RWPE1 (cell line): ENCODE measurements at regions not wholly inside any gene's neighbourhood (a gene's known extent, or its start where the extent isn't known, plus 50 kb on each side); places are given as distances from the start of the nearest gene placed in this dataset.

Source experiments
- CTCF ChIA-PET: fragments of 350-600 bp; sonication (Branson Sonifier 250); formaldehyde crosslinking; extraction: SDS; loops from one replicate; lab custom pipeline; 2021; lab: Yijun Ruan, JAX
- POLR2A ChIA-PET: fragments of 400-600 bp; formaldehyde crosslinking; extraction: SDS; loops from one replicate; lab custom pipeline; 2020; ENCODE audit warnings: antibody characterized with exemption; ENCODE audit not compliant: low non-redundant PET; lab: Yijun Ruan, JAX
- DNase-seq: peaks from one replicate; pipeline ENCODE4 v3.0.0; 2012; ENCODE audit warnings: low spot score
- H3K27ac ChIP-seq: fragments of 450-650 bp; 2 replicates; pipeline ENCODE4 v1.5.1; 2017
- CTCF ChIP-seq: fragments of 450-650 bp; conservative IDR thresholded peaks from 2 replicates; pipeline ENCODE4 v1.5.1; 2017; ENCODE audit warnings: low read depth, mild to moderate bottlenecking

- no peak for TF ChIP-seq CTCF
- H3K27ac ChIP-seq: no peak overlapping the region
- CTCF ChIA-PET: no interaction called here
- POLR2A ChIA-PET: no interaction called here
- no peak for DNase-seq
Measured at GRCh38 chr22:48558016-48558415, 1269.7 kb downstream of the BRD1 start.

- no peak for TF ChIP-seq CTCF
- POLR2A ChIA-PET: no interaction called here
- no peak overlapping the region for H3K27ac ChIP-seq
- CTCF ChIA-PET: no interaction called here
- DNase-seq: no peak
Measured at GRCh38 chr22:48557473-48557872, 1270.2 kb downstream of the BRD1 start.

- TF ChIP-seq CTCF: no peak
- DNase-seq: no peak
- ChIA-PET POLR2A (no interaction called here), CTCF (interaction anchor here (0.5 kb wide), 1 partner anchor 921 kb away, joined by 3 read pairs; no protein-coding TSS in a partner anchor)
- H3K27ac ChIP-seq: no peak overlapping the region
Measured at GRCh38 chr22:48556751-48557150, 1270.9 kb downstream of the BRD1 start.

GRCh38 chr22:48556222-48556621 is 1271.5 kb downstream of the BRD1 start:
- DNase-seq: no peak
- no peak overlapping the region for H3K27ac ChIP-seq
- CTCF ChIA-PET: no interaction called here
- no peak for TF ChIP-seq CTCF
- POLR2A ChIA-PET: no interaction called here

- no peak for TF ChIP-seq CTCF
- CTCF ChIA-PET: no interaction called here
- H3K27ac ChIP-seq: no peak overlapping the region
- DNase-seq: no peak
- POLR2A ChIA-PET: no interaction called here
Measured at GRCh38 chr22:48555606-48556005, 1272.1 kb downstream of the BRD1 start.

GRCh38 chr22:48554893-48555572 is 1272.6 kb downstream of the BRD1 start:
- no peak for DNase-seq
- CTCF ChIA-PET: no interaction called here
- TF ChIP-seq CTCF: no peak
- POLR2A ChIA-PET: no interaction called here
- H3K27ac ChIP-seq: no peak overlapping the region
